Keratinocyte (primary cell): ENCODE measurements at regions not wholly inside any gene's neighbourhood (a gene's known extent, or its start where the extent isn't known, plus 50 kb on each side); places are given as distances from the start of the nearest gene placed in this dataset.

ENCODE experiments used
- EZH2 ChIP-seq: IDR thresholded peaks from one replicate; pipeline ENCODE4 v1.6.1; 2012; ENCODE audit warnings: inconsistent platforms, mild to moderate bottlenecking, low read length, moderate library complexity
- TF ChIP-seq, protein P1 (sequence below), 3 experiments: IDR thresholded peaks in 1 of 3; conservative IDR thresholded peaks in 1 of 3; optimal IDR thresholded peaks in 1 of 3; 2 replicates in 2 of 3; 3 replicates in 1 of 3; pipeline versions ENCODE3 to v1.5.1; 2011; ENCODE audit warnings: low read length in 3 of 3, mild to moderate bottlenecking in 3 of 3, moderate library complexity in 2 of 3, control low read depth in 1 of 3, inconsistent platforms in 1 of 3; ENCODE audit not compliant: insufficient read depth in 2 of 3; ENCODE audit errors: extremely low read depth in 1 of 3

DNA sequence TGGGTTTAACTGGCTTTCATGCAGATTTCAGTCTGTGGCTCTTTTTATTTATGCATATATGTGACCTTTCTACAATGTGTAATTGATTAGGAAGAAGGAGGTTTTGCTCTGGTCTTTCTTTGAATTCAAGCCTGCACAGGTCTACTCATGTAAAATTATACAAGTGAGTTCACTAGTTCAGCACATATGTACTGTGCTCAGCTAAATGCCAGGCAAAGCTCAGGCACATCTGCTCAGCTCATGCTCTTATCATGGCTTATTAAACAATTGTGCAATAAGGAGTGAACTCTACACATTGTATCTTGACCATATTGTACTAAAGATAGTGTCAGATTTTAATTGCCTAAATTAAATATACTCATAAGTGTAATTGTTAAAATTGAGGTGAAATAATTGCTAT lies 378.4 kb downstream of the ADGRL2 start:
- TF ChIP-seq EZH2: no peak
- TF ChIP-seq, protein P1, sequence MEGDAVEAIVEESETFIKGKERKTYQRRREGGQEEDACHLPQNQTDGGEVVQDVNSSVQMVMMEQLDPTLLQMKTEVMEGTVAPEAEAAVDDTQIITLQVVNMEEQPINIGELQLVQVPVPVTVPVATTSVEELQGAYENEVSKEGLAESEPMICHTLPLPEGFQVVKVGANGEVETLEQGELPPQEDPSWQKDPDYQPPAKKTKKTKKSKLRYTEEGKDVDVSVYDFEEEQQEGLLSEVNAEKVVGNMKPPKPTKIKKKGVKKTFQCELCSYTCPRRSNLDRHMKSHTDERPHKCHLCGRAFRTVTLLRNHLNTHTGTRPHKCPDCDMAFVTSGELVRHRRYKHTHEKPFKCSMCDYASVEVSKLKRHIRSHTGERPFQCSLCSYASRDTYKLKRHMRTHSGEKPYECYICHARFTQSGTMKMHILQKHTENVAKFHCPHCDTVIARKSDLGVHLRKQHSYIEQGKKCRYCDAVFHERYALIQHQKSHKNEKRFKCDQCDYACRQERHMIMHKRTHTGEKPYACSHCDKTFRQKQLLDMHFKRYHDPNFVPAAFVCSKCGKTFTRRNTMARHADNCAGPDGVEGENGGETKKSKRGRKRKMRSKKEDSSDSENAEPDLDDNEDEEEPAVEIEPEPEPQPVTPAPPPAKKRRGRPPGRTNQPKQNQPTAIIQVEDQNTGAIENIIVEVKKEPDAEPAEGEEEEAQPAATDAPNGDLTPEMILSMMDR (optimal IDR thresholded peaks at IDR 0.05 in 1 of 3, IDR thresholded peaks at IDR 0.05 in 1 of 3, conservative IDR thresholded peaks at IDR 0.05 in 1 of 3; ENCODE audit: extremely low read depth in 1 of 3, insufficient read depth in 2 of 3, low read length in 3 of 3): no peak
